ENCODE measurements at regions not wholly inside any gene's neighbourhood (a gene's known extent, or its start where the extent isn't known, plus 50 kb on each side); places are given as distances from the start of the nearest gene placed in this dataset.

DNA sequence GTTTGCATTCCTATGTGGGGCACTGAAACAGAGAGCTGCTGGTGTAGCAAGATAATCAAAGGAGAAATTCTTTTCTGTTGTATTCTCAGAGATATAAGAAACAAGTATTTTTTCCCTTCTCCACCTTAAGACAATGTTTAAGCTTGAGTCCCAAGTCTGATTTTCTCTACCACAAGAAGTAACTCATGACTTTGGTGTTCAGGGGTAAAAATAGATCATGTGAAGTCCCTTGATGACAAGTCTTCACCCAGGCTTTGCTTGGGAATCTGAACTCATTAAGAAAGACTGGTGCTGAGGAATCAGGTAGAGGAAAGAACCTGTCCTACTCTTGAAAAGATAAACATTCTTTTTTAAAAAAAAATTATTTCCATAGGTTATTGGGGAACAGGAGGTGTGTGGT, 205.6 kb downstream of the ALDH8A1 start:
- Histone ChIP-seq H2AK5ac (ENCODE audit: low read depth, low read length) (no peak overlapping the region), H3K36me3 (ENCODE audit: control insufficient read depth in 2 of 4, insufficient read depth in 4 of 4, low read length in 3 of 4) (no peaks in the 10 kb centered on the region), H3K4me1 (replicated peaks in 1 of 4; ENCODE audit: control insufficient read depth in 3 of 4, insufficient read depth in 4 of 4, low read length in 3 of 4) (no peaks in the 10 kb centered on the region), H2BK12ac (ENCODE audit: low read depth, low read length) (no peak overlapping the region), H2BK120ac (replicated peaks; ENCODE audit: low read depth, low read length) (no peak overlapping the region), H3K4me2 (ENCODE audit: insufficient read depth in 1 of 2, low read depth in 2 of 2, low read length in 2 of 2) (no peak overlapping the region), H2BK15ac (ENCODE audit: low read length) (no peak overlapping the region), H4K8ac (ENCODE audit: extremely low read depth, insufficient read depth, low read length) (no peak overlapping the region), H2BK20ac (ENCODE audit: low read length) (no peak overlapping the region), H3K14ac (ENCODE audit: insufficient read length) (no peak overlapping the region), H3K23me2 (ENCODE audit: low read depth, low read length) (no peaks in the 10 kb centered on the region), H4K91ac (replicated peaks; ENCODE audit: insufficient read length, low read length) (no peak overlapping the region), H3K79me2 (ENCODE audit: control insufficient read depth in 1 of 2, insufficient read depth in 2 of 2, low read length in 2 of 2) (no peaks in the 10 kb centered on the region), H3K4ac (replicated peaks; ENCODE audit: insufficient read length, low read depth, low read length) (no peak overlapping the region), H3K56ac (replicated peaks; ENCODE audit: insufficient read length, low read depth, low read length) (no peak overlapping the region), H3K79me1 (ENCODE audit: low read depth, low read length) (no peaks in the 10 kb centered on the region), H2BK5ac (ENCODE audit: low read depth, low read length) (no peak overlapping the region), H3K18ac (ENCODE audit: extremely low read depth, low read length) (no peak overlapping the region), H4K5ac (ENCODE audit: insufficient read length, low read depth, low read length) (no peak overlapping the region), H3K27ac (ENCODE audit: low read depth, low read length) (no peak overlapping the region), H2AFZ (ENCODE audit: low read length) (no peak overlapping the region), H3K9ac (replicated peaks in 1 of 4; ENCODE audit: extremely low read depth in 1 of 4, low read depth in 3 of 4, low read length in 3 of 4) (no peak overlapping the region), H3K9me3 (ENCODE audit: insufficient read depth in 2 of 2, low read depth in 1 of 2, low read length in 1 of 2) (no peaks in the 10 kb centered on the region), H4K20me1 (replicated peaks in 1 of 2; ENCODE audit: control insufficient read depth in 1 of 2, insufficient read depth in 2 of 2, low read length in 2 of 2) (no peaks in the 10 kb centered on the region), H3K27me3 (replicated peaks in 1 of 4; ENCODE audit: control insufficient read depth in 3 of 4, extremely low read depth in 1 of 4, insufficient read depth in 3 of 4, low read length in 3 of 4) (no peaks in the 10 kb centered on the region), H3K4me3 (ENCODE audit: extremely low read depth in 1 of 4, insufficient read depth in 2 of 4, low read depth in 3 of 4, low read length in 4 of 4) (no peak overlapping the region), H3K23ac (ENCODE audit: insufficient read length) (no peak overlapping the region)
- TF ChIP-seq NRF1 (IDR thresholded peaks at IDR 0.05; ENCODE audit: low read depth, low read length) (no peak), EP300 (IDR thresholded peaks at IDR 0.05; ENCODE audit: borderline replicate concordance in 1 of 2, low read depth in 2 of 2, low read length in 2 of 2) (no peak), KDM5A (IDR thresholded peaks at IDR 0.05; ENCODE audit: low read length) (no peak), SIX5 (IDR thresholded peaks at IDR 0.05; ENCODE audit: low read depth, low read length) (no peak), GABPA (IDR thresholded peaks at IDR 0.05; ENCODE audit: borderline replicate concordance, insufficient read depth, low read length) (no peak), HDAC6 (IDR thresholded peaks at IDR 0.05; ENCODE audit: low read depth, low read length) (no peak), SUZ12 (IDR thresholded peaks at IDR 0.05; ENCODE audit: low read length) (no peak), SAP30 (IDR thresholded peaks at IDR 0.05; ENCODE audit: insufficient read depth, insufficient replicate concordance, low read length) (no peak), ASH2L (IDR thresholded peaks at IDR 0.05; ENCODE audit: low read length) (no peak)
- TF ChIP-seq, protein P1, sequence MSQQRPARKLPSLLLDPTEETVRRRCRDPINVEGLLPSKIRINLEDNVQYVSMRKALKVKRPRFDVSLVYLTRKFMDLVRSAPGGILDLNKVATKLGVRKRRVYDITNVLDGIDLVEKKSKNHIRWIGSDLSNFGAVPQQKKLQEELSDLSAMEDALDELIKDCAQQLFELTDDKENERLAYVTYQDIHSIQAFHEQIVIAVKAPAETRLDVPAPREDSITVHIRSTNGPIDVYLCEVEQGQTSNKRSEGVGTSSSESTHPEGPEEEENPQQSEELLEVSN (IDR thresholded peaks at IDR 0.05): no peak
- ChIA-PET POLR2A (ENCODE audit: partially characterized antibody) (interaction anchor here (0.6 kb wide), 2 partner anchors 79 to 858 kb away, joined by 3 read pairs; no protein-coding TSS in a partner anchor), CTCF (ENCODE audit: partially characterized antibody) (interaction anchor here (0.7 to 1.3 kb wide), 5 partner anchors 14 to 591 kb away, joined by 3 to 5 read pairs (median 3); no protein-coding TSS in a partner anchor)
- FAIRE-seq (no peak), DNase-seq (ENCODE audit: low read depth in 1 of 2, low spot score in 2 of 2) (no peak)
